Left lung (tissue), 4 donors: ENCODE measurements at regions not wholly inside any gene's neighbourhood (a gene's known extent, or its start where the extent isn't known, plus 50 kb on each side); places are given as distances from the start of the nearest gene placed in this dataset.

Source experiments
- ATAC-seq: fragments of 200-7000 bp; cut with Tn5 transposase; one replicate; pipeline ENCODE4 v1.9.1; 2020; ENCODE audit warnings: moderate library complexity
- DNase-seq, 4 donors: peaks; one replicate each; pipeline ENCODE4 v3.0.0-alpha.2; 2013 to 2020
- H3K27ac ChIP-seq, 2 donors: fragments of 200-600 bp; sonication (generic) in 1 of 2; one replicate each; pipeline versions ENCODE4 v1.5.0 to v1.8.0; 2020 to 2021
- H3K27me3 ChIP-seq, 2 donors: fragments of 200-600 bp; sonication (generic) in 1 of 2; one replicate each; pipeline versions ENCODE4 v1.5.0 to v1.8.0; 2020 to 2021
- H3K36me3 ChIP-seq, 2 donors: fragments of 200-600 bp; sonication (generic) in 1 of 2; one replicate each; pipeline versions ENCODE4 v1.5.0 to v1.8.0; 2020 to 2021
- H3K4me1 ChIP-seq, 2 donors: fragments of 200-600 bp; one replicate each; pipeline ENCODE4 v1.8.0; 2021
- H3K4me3 ChIP-seq, 2 donors: fragments of 200-600 bp; sonication (generic) in 1 of 2; one replicate each; pipeline versions ENCODE4 v1.5.0 to v1.8.0; 2020 to 2021; ENCODE audit warnings: mild to moderate bottlenecking in 1 of 2
- H3K9me3 ChIP-seq, 2 donors: fragments of 200-600 bp; sonication (generic) in 1 of 2; one replicate each; pipeline versions ENCODE4 v1.5.0 to v1.8.0; 2020 to 2021
- CTCF ChIP-seq, 2 donors: fragments of 200-600 bp; sonication (generic) in 1 of 2; IDR thresholded peaks; one replicate each; pipeline versions ENCODE4 v1.5.0 to v1.8.0; 2021; ENCODE audit warnings: antibody characterized with exemption in 2 of 2
- intact Hi-C, 2 donors: fragments of 100-400 bp; cut with DNase I; formaldehyde crosslinking; loops; one replicate each; pipeline versions ENCODE4 v1.11.2 to v1.14.2; 2022
- donor health status: DM: no; HTN: yes; CAD: no.
- donor health status: DM: no; HTN: no; CAD: no.

DNA sequence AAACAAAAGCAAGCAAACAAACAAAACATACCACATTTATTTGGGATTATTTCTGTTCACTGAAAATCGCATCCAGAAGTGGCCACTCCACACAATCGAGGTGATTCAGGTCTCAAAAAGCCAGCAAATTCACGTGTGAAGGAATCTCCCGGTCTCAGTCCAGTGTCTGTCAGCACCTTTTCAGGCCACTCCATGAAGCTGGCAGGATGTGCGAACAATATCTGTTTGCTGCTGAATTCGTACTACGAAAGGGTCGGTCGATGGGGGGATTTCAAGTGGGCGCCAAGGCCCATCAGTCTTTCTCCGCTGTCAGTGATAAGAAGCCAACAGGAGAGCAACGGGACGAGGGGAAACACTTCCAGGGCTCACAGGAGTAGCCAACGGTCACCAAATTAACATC, 505.1 kb downstream of the IRX1 start:
- no peak overlapping the region for H3K27ac ChIP-seq
- DNase-seq (no peak), ATAC-seq (no peak)
- no peak for TF ChIP-seq CTCF (IDR thresholded peaks at IDR 0.05)
- no peaks in the 10 kb centered on the region for H3K4me1 ChIP-seq
- no peaks in the 10 kb centered on the region for H3K36me3 ChIP-seq
- H3K4me3 ChIP-seq, result no peak overlapping the region
- intact Hi-C loops, result no loop called here
- peaks cover 0 to 10% of the 10 kb centered on the region in 2 donors for H3K27me3 ChIP-seq
- H3K9me3 ChIP-seq, result no peaks in the 10 kb centered on the region

GRCh38 chr5:4101189-4101588, 505.6 kb downstream of the IRX1 start:
- no peak overlapping the region for H3K4me3 ChIP-seq

DNA sequence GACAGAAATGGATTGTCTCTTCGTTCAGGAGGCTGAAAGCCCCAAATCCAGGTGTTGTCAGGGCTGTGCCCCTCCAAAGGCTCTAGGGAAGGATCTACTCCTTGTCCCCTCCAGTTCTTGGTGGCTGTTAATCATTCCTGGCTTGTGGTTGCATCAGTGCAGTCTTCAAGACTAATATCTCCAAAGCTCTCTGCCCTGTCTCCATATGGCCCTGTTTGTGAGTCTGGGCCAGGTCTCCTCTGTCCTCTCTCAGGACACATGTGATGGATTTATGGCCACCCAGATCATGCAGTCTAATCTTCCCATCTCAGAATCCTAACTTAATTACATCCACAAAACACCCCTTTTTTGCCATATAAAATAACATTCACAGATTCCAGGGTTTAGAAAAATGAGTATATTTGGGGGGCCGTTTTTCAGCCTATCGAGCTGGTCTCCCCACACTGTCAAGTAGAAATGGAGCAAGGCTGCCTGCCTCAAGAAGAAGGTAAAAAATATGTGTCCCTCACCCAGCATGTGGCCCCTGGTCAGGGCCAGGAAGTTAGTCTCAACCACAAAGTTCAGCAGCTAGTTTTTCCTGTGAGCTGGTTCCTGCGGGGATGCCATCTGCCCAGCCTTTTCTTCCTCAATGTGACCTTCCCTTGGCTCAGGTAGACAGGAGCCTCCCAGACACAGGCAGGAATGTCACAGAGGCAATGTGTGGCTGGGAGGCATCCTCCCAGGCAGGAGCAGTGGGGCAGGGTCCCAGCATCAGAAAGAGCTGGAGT, 509.4 kb downstream of the IRX1 start:
- Histone ChIP-seq H3K4me3 (no peak overlapping the region), H3K27me3 (peaks cover 0 to 10% of the 10 kb centered on the region in 2 donors), H3K36me3 (no peaks in the 10 kb centered on the region), H3K4me1 (no peaks in the 10 kb centered on the region), H3K27ac (no peak overlapping the region), H3K9me3 (no peaks in the 10 kb centered on the region)
- DNase-seq (no peak), ATAC-seq (no peak)
- intact Hi-C loops, result no loop called here
- no peak for TF ChIP-seq CTCF (IDR thresholded peaks at IDR 0.05)

More at GRCh38 chr5:4101189-4101588, 505.6 kb downstream of the IRX1 start:
- H3K27ac ChIP-seq, result no peak overlapping the region
- intact Hi-C loops, result no loop called here
- H3K36me3 ChIP-seq, result no peaks in the 10 kb centered on the region
- ATAC-seq (no peak), DNase-seq (no peak)
- TF ChIP-seq CTCF (IDR thresholded peaks at IDR 0.05), result no peak
- H3K27me3 ChIP-seq, result peaks cover 0 to 10% of the 10 kb centered on the region in 2 donors
- no peaks in the 10 kb centered on the region for H3K4me1 ChIP-seq
- no peaks in the 10 kb centered on the region for H3K9me3 ChIP-seq

GRCh38 chr5:4108690-4109089, 513.1 kb downstream of the IRX1 start:
- intact Hi-C loops, result no loop called here
- no peak overlapping the region for H3K4me3 ChIP-seq
- no peak for TF ChIP-seq CTCF (IDR thresholded peaks at IDR 0.05)
- no peaks in the 10 kb centered on the region for H3K36me3 ChIP-seq
- ATAC-seq, result no peak
- no peak overlapping the region for H3K27ac ChIP-seq
- no peaks in the 10 kb centered on the region for H3K27me3 ChIP-seq
- no peaks in the 10 kb centered on the region for H3K4me1 ChIP-seq
- no peak for DNase-seq
- no peaks in the 10 kb centered on the region for H3K9me3 ChIP-seq

DNA sequence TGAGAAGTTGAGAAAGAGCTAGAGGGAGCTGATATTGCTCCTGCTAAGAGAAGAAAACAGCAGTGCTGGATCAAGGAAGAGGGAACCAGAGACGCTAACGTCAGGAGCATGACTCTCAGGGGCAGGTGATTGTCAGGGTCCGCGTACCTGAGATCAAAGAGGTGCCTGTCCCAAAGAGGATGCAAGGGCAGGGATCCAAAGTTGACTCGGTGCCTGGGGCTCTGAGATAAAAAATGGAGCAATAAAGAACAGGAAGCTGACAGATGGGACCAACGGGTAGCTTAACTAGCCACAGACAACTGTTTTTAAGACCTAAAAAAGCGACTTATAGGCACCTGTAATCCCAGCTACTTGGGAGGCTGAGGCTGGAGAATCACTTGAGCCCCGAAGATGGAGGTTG, 517.8 kb downstream of the IRX1 start:
- no peak for ATAC-seq
- no peak for TF ChIP-seq CTCF (IDR thresholded peaks at IDR 0.05)
- H3K27ac ChIP-seq, result no peak overlapping the region
- no peaks in the 10 kb centered on the region for H3K27me3 ChIP-seq
- no peaks in the 10 kb centered on the region for H3K9me3 ChIP-seq
- H3K4me3 ChIP-seq, result no peak overlapping the region
- DNase-seq, result no peak
- H3K4me1 ChIP-seq, result no peaks in the 10 kb centered on the region
- H3K36me3 ChIP-seq, result no peaks in the 10 kb centered on the region
- intact Hi-C loops, result no loop called here
